Stimulated activated CD8-positive, alpha-beta memory T cell treated with anti-CD3 and anti-CD28 coated beads, Interleukin-15, amount 100 ng/mL, for 1 hour (primary cell): ENCODE measurements at regions not wholly inside any gene's neighbourhood (a gene's known extent, or its start where the extent isn't known, plus 50 kb on each side); places are given as distances from the start of the nearest gene placed in this dataset.

ENCODE experiments used
- DNase-seq: peaks from one replicate; pipeline ENCODE4 v3.0.0-alpha.2; 2020; ENCODE audit warnings: low read depth

- DNase-seq, result peak; percentile 30
Observed at GRCh38 chr5:54646356-54647101, 129.0 kb downstream of the SNX18 start.

- DNase-seq, result no peak
Observed at GRCh38 chr5:54645882-54646355, 128.4 kb downstream of the SNX18 start.

- DNase-seq, result no peak
Observed at GRCh38 chr5:54644226-54644625, 126.7 kb downstream of the SNX18 start.

- DNase-seq, result no peak
Observed at GRCh38 chr5:54643685-54644106, 126.1 kb downstream of the SNX18 start.

DNA sequence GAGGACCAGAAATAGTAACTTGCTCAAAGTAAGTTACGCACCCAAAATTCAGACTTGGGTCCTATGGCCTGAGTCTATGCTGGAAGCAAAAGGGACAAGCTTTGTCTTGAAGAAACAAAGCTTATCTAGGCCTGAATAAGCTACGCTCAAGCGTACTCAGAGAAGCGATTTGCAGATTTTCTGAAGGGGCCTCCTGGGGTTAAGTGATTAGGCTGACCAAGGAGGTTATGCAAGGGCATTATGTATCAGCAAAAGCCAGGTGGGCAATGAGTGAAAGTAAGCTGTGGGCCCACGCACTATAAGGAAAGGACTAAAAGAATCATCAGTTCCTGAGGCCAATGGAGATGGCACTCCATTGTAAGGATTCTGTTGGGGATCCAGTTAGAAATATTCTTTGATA lies 122.1 kb downstream of the SNX18 start:
- no peak for DNase-seq

- no peak for DNase-seq
Observed at GRCh38 chr5:54638106-54638505, 120.5 kb downstream of the SNX18 start.

GRCh38 chr5:54637654-54638053 lies 120.1 kb downstream of the SNX18 start:
- no peak for DNase-seq

DNA sequence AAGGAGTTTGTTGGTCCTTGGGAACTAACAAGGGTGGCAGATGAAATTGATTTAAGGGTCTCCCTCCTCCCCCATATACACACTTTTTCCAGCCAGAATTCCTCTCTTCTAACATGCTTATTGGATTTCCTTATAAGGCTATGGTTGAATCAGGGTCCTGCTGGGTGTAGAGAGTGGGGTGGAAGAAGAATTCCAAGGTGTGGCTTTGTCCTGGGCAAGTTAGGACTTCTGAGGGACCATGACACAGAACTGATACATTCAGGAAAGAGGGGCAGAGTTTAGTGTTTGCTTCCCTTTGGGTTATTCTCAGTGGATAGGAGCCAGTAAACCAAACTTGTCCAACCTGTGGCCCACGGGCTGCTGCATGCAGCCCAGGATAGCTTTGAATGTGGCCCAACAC lies 116.5 kb downstream of the SNX18 start:
- no peak for DNase-seq

GRCh38 chr5:54632131-54632701 lies 114.7 kb downstream of the SNX18 start:
- DNase-seq, result no peak

DNA sequence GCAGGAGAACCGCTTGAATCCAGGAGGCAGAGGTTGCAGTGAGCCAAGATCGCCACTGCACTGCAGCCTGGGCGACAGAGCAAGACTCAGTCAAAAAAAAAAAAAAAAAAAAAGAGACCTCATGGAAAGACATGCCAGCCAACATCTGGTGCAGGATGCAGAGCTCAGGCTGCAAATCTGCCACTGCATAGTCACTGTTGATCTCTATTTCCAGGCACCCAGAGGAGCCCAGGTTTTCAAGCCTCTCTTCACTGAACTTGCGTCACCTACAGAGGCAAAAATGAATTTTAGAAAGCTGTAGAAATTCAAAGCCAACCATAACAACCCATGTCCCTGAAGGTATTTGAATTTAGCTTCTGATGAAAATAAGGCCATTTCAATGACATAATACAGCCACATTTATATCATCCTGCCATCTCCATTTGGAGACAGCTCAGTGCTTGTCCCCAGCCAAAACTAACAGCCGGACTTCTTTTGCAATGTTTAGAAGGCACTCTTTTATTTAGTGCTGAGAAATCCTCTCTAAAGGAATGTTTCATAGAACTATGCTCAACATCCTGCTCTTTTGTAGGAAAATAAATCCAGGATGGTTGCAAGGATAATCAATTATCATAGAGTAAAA lies 113.3 kb downstream of the SNX18 start:
- no peak for DNase-seq

DNA sequence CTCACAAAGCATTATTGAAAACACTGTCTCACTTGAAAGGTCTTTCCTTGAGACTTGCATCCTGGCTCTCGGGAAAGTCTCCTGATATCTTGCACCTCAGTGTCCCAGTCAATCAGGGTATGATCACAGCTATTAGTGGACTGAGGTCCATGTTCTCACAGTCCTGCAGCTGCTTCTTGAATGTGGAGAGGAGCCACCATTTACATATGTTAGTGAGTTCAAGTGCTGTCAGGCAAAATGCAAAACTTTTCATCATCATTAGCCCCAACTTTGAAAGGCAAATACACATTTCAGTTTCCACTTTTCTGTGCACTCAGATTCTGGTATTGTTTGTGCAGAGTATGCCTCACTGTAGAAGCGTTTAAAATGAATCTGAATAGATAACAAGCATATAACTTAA lies 111.6 kb downstream of the SNX18 start:
- no peak for DNase-seq

GRCh38 chr5:54628050-54628449 lies 110.5 kb downstream of the SNX18 start:
- DNase-seq, result no peak

DNA sequence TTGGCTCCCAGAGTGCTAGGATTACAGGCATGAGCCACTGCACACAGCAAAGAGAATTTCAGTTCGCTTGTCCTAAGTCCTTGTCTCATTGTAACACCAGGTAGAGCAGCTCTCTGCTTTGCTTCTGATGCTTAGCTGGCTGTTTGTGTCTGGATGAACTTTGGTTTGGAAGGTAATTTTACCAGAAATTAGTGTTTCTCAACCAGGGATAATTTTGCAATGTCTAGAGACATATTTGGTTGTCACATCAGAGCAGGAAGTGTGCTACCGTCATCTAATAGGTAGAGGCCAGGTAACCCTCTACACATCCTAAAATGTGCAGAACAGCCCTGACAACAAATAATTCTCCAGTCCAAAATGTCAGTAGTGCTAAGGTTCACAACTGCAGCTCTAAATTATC lies 108.8 kb downstream of the SNX18 start:
- no peak for DNase-seq

- no peak for DNase-seq
Observed at GRCh38 chr5:54624805-54625568, 107.4 kb downstream of the SNX18 start.

GRCh38 chr5:54621709-54622108 lies 104.2 kb downstream of the SNX18 start:
- no peak for DNase-seq

GRCh38 chr5:54621048-54621447 lies 103.5 kb downstream of the SNX18 start:
- DNase-seq, result no peak

- no peak for DNase-seq
Observed at GRCh38 chr5:54620141-54620933, 102.8 kb downstream of the SNX18 start.

DNA sequence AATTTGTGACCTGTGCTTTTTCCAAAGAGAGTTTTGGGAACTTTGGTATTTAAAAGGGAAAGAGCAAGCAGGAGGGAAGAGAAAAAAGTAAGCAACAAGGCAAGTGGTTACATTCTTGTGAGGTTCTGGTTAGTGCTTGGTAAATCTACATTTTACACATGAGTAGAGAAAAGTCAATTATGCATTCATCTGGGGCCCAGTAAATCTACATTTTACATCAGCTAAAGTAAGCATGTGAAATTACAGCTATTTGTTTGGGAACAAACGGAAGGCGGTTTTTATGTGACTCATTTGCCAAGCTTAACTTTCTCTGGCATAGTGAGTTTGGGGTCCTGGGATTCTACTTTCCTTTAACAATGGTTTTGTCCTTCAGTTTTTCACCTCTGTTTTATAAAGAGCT lies 102.2 kb downstream of the SNX18 start:
- DNase-seq, result no peak

- DNase-seq, result no peak
Observed at GRCh38 chr5:54616518-54617220, 99.1 kb downstream of the SNX18 start.

GRCh38 chr5:54616031-54616430 lies 98.5 kb downstream of the SNX18 start:
- DNase-seq, result no peak

- DNase-seq, result no peak
Observed at GRCh38 chr5:54615381-54615780, 97.8 kb downstream of the SNX18 start.
